ENCODE measurements at regions not wholly inside any gene's neighbourhood (a gene's known extent, or its start where the extent isn't known, plus 50 kb on each side); places are given as distances from the start of the nearest gene placed in this dataset.

DNA sequence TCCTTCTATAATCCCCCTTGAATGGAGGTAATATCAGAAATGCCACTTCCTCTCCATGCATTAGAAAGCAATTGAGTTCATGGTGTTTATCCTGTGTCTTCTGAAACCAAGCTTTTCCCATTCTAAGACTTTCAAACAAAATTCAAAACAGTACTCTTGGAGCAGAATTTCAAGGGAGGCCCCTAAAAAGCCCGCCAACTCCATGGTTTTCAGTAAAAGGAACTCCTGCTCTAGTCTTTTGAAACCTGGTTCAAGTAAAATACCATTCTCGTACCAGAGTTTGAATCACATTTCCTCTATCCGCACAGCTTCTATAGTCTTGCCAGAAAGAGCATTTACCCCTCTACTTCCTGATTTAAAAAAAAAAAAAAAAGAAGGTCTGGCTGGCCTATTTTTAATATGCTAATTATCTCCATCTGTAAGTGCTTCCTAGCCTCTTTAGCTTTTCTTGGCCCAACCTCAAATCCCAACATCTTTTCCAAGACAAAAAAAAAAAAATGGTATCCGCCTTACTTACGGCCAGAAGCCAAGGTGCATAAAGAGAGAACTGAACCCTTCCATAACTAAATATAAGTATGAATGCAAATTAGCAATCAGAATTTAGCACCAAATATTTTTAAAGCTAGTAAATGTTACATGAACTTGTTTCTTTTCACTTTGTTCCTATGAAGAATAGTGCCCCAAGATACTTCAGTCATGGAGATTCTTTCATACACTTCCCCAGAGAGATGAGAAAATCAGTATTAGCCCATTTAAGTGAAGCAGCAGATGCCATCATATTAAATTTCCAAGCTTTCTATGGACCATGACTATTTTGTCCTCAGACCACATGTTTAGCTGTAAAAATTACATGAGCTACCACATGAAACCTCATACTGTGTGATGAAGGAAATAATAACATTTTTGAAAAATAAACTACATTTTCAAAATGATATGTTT lies 199.9 kb upstream of the FAM3C start:
- TF ChIP-seq, protein P1, sequence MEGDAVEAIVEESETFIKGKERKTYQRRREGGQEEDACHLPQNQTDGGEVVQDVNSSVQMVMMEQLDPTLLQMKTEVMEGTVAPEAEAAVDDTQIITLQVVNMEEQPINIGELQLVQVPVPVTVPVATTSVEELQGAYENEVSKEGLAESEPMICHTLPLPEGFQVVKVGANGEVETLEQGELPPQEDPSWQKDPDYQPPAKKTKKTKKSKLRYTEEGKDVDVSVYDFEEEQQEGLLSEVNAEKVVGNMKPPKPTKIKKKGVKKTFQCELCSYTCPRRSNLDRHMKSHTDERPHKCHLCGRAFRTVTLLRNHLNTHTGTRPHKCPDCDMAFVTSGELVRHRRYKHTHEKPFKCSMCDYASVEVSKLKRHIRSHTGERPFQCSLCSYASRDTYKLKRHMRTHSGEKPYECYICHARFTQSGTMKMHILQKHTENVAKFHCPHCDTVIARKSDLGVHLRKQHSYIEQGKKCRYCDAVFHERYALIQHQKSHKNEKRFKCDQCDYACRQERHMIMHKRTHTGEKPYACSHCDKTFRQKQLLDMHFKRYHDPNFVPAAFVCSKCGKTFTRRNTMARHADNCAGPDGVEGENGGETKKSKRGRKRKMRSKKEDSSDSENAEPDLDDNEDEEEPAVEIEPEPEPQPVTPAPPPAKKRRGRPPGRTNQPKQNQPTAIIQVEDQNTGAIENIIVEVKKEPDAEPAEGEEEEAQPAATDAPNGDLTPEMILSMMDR (IDR thresholded peaks at IDR 0.05; ENCODE audit: low read length): no peak
- TF ChIP-seq EZH2phosphoT487 (IDR thresholded peaks at IDR 0.05; ENCODE audit: low read length) (no peak), EZH2 (optimal IDR thresholded peaks at IDR 0.05; ENCODE audit: low read depth, low read length) (no peak)

Measured in MM.1S (cell line).